ENCODE measurements at regions not wholly inside any gene's neighbourhood (a gene's known extent, or its start where the extent isn't known, plus 50 kb on each side); places are given as distances from the start of the nearest gene placed in this dataset.

- H3K27me3 ChIP-seq (ENCODE audit: low read depth): no peaks in the 10 kb centered on the region
- H3K9me3 ChIP-seq: no peaks in the 10 kb centered on the region
- H3K4me3 ChIP-seq: no peak overlapping the region
- no peak for TF ChIP-seq CTCF (IDR thresholded peaks at IDR 0.05)
- intact Hi-C loops (cut with DNase I): no loop called here
- peak; percentile 67 for DNase-seq
- ATAC-seq: peak; percentile 53 to 71
- peaks cover 16% of the 10 kb centered on the region for H3K4me1 ChIP-seq
- no peaks in the 10 kb centered on the region for H3K36me3 ChIP-seq
- H3K27ac ChIP-seq: peak overlapping the region; percentile 47
Observed at GRCh38 chr13:59531571-59532091, 632.1 kb downstream of the DIAPH3 start.

GRCh38 chr13:59532405-59532804 lies 631.3 kb downstream of the DIAPH3 start:
- no peak for ATAC-seq
- DNase-seq: no peak
- Histone ChIP-seq H3K4me1 (peaks cover 16% of the 10 kb centered on the region), H3K9me3 (no peaks in the 10 kb centered on the region), H3K27ac (no peak overlapping the region), H3K27me3 (ENCODE audit: low read depth) (no peaks in the 10 kb centered on the region), H3K36me3 (no peaks in the 10 kb centered on the region), H3K4me3 (no peak overlapping the region)
- no peak for TF ChIP-seq CTCF (IDR thresholded peaks at IDR 0.05)
- intact Hi-C loops (cut with DNase I): no loop called here

- no peaks in the 10 kb centered on the region for H3K36me3 ChIP-seq
- intact Hi-C loops (cut with DNase I): no loop called here
- no peak overlapping the region for H3K4me3 ChIP-seq
- no peak for TF ChIP-seq CTCF (IDR thresholded peaks at IDR 0.05)
- no peak for DNase-seq
- H3K27me3 ChIP-seq (ENCODE audit: low read depth): no peaks in the 10 kb centered on the region
- ATAC-seq: no peak
- H3K4me1 ChIP-seq: peaks cover 16% of the 10 kb centered on the region
- no peaks in the 10 kb centered on the region for H3K9me3 ChIP-seq
- no peak overlapping the region for H3K27ac ChIP-seq
Observed at GRCh38 chr13:59533561-59534555, 629.9 kb downstream of the DIAPH3 start.

GRCh38 chr13:59534806-59535205 lies 628.9 kb downstream of the DIAPH3 start:
- intact Hi-C loops (cut with DNase I): no loop called here
- no peak for TF ChIP-seq CTCF (IDR thresholded peaks at IDR 0.05)
- no peak for ATAC-seq
- Histone ChIP-seq H3K27ac (no peak overlapping the region), H3K36me3 (no peaks in the 10 kb centered on the region), H3K9me3 (no peaks in the 10 kb centered on the region), H3K4me3 (no peak overlapping the region), H3K4me1 (peaks cover 16% of the 10 kb centered on the region), H3K27me3 (ENCODE audit: low read depth) (no peaks in the 10 kb centered on the region)
- no peak for DNase-seq

- Histone ChIP-seq H3K4me3 (no peak overlapping the region), H3K4me1 (no peaks in the 10 kb centered on the region), H3K27ac (no peak overlapping the region), H3K27me3 (ENCODE audit: low read depth) (no peaks in the 10 kb centered on the region), H3K9me3 (no peaks in the 10 kb centered on the region), H3K36me3 (no peaks in the 10 kb centered on the region)
- no peak for TF ChIP-seq CTCF (IDR thresholded peaks at IDR 0.05)
- ATAC-seq (no peak), DNase-seq (no peak)
- intact Hi-C loops (cut with DNase I): no loop called here
Observed at GRCh38 chr13:59537500-59537899, 626.2 kb downstream of the DIAPH3 start.
